IMR-90 (cell line): ENCODE measurements at regions not wholly inside any gene's neighbourhood (a gene's known extent, or its start where the extent isn't known, plus 50 kb on each side); places are given as distances from the start of the nearest gene placed in this dataset.

Source experiments
- ATAC-seq: fragments of 200-7000 bp; cut with Tn5 transposase; 2 replicates; pipeline ENCODE4 v1.9.1; 2020; ENCODE audit warnings: low read depth, mild to moderate bottlenecking, moderate library complexity
- BruUV-seq: library from RNA; stranded (reverse); fragments of 400-500 nt; replicated peaks from 2 replicates; lab custom pipeline; 2021; lab: Mats Ljungman, UMichigan
- CTCF ChIA-PET: fragments of 300-600 bp; formaldehyde crosslinking; extraction: SDS; loops from one replicate; lab custom pipeline; 2021; ENCODE audit warnings: antibody characterized with exemption; lab: Yijun Ruan, JAX
- POLR2A ChIA-PET: fragments of 300-600 bp; sonication (Branson Sonifier 250); formaldehyde crosslinking; loops from one replicate; lab custom pipeline; 2022; ENCODE audit warnings: antibody characterized with exemption; ENCODE audit not compliant: unreplicated experiment; lab: Charles Lee
- DNase-seq: peaks from one replicate; pipeline ENCODE4 v3.0.0; 2013
- H2AFZ ChIP-seq: replicated peaks from 2 replicates; pipeline ENCODE3; 2013; ENCODE audit warnings: low read length, mild to moderate bottlenecking; ENCODE audit not compliant: poor library complexity
- H2AK5ac ChIP-seq: 2 replicates; pipeline ENCODE4 v1.6.1; 2013; ENCODE audit warnings: low read depth, low read length, inconsistent platforms
- H2AK9ac ChIP-seq: replicated peaks from 2 replicates; pipeline ENCODE3; 2013; ENCODE audit warnings: mild to moderate bottlenecking, low read depth, low read length, moderate library complexity; ENCODE audit not compliant: poor library complexity
- H2BK120ac ChIP-seq: 2 replicates; pipeline ENCODE4 v1.6.1; 2013; ENCODE audit warnings: low read depth, low read length, inconsistent platforms
- H2BK15ac ChIP-seq: 3 replicates; pipeline ENCODE4 v1.6.1; 2013; ENCODE audit warnings: low read depth, low read length, inconsistent platforms
- H2BK20ac ChIP-seq: 2 replicates; pipeline ENCODE4 v1.6.1; 2013; ENCODE audit warnings: low read depth, mild to moderate bottlenecking, inconsistent platforms, low read length, moderate library complexity
- H2BK5ac ChIP-seq: 2 replicates; pipeline ENCODE4 v1.6.1; 2013; ENCODE audit warnings: mild to moderate bottlenecking, low read depth, low read length, inconsistent platforms; ENCODE audit not compliant: poor library complexity, severe bottlenecking
- H3K14ac ChIP-seq: replicated peaks from 2 replicates; pipeline ENCODE4 v1.6.1; 2013; ENCODE audit warnings: low read depth, low read length, inconsistent platforms
- H3K18ac ChIP-seq: 2 replicates; pipeline ENCODE4 v1.6.1; 2013; ENCODE audit warnings: low read depth, low read length, control low read depth
- H3K23ac ChIP-seq: 2 replicates; pipeline ENCODE4 v1.6.1; 2013; ENCODE audit warnings: low read depth, low read length, inconsistent platforms
- H3K27ac ChIP-seq: 2 replicates; pipeline ENCODE4 v1.5.1; 2013; ENCODE audit warnings: mild to moderate bottlenecking, control low read depth, low read length; ENCODE audit not compliant: insufficient read depth
- H3K27me3 ChIP-seq: 2 replicates; pipeline ENCODE4 v1.6.1; 2013; ENCODE audit warnings: low read length; ENCODE audit not compliant: control insufficient read depth, insufficient read depth
- H3K36me3 ChIP-seq: 2 replicates; pipeline ENCODE4 v1.6.1; 2013; ENCODE audit warnings: low read length, mixed read lengths; ENCODE audit not compliant: control insufficient read depth, insufficient read depth
- H3K4ac ChIP-seq: 2 replicates; pipeline ENCODE4 v1.6.1; 2013; ENCODE audit warnings: low read depth, low read length, inconsistent platforms
- H3K4me1 ChIP-seq: 2 replicates; pipeline ENCODE4 v1.6.1; 2013; ENCODE audit warnings: low read length, mixed read lengths; ENCODE audit not compliant: control insufficient read depth, insufficient read depth
- H3K4me2 ChIP-seq: 2 replicates; pipeline ENCODE4 v1.6.1; 2013; ENCODE audit warnings: low read depth, mild to moderate bottlenecking, control low read depth, low read length, moderate library complexity
- H3K4me3 ChIP-seq: 2 replicates; pipeline ENCODE4 v1.5.1; 2013; ENCODE audit warnings: low read depth, mild to moderate bottlenecking, control low read depth, low read length, moderate library complexity; ENCODE audit not compliant: insufficient read depth
- H3K56ac ChIP-seq: 2 replicates; pipeline ENCODE4 v1.6.1; 2013; ENCODE audit warnings: low read length, inconsistent platforms; ENCODE audit not compliant: insufficient read depth; ENCODE audit errors: extremely low read depth
- H3K79me1 ChIP-seq, 2 experiments: 2 replicates each; pipeline ENCODE4 v1.6.1; 2013; ENCODE audit warnings: low read length in 2 of 2, inconsistent platforms in 1 of 2, low read depth in 1 of 2
- H3K9ac ChIP-seq: 2 replicates; pipeline ENCODE4 v1.6.1; 2013; ENCODE audit warnings: low read depth, low read length, control low read depth
- H3K9me1 ChIP-seq: 2 replicates; pipeline ENCODE4 v1.6.1; 2013; ENCODE audit warnings: low read length, inconsistent platforms; ENCODE audit not compliant: insufficient read depth
- H3K9me3 ChIP-seq: 2 replicates; pipeline ENCODE4 v1.6.1; 2013; ENCODE audit warnings: low read length; ENCODE audit not compliant: control insufficient read depth, insufficient read depth
- H4K20me1 ChIP-seq: 2 replicates; pipeline ENCODE4 v1.6.1; 2013; ENCODE audit warnings: low read length, inconsistent platforms; ENCODE audit not compliant: insufficient read depth
- H4K5ac ChIP-seq: 2 replicates; pipeline ENCODE4 v1.6.1; 2013; ENCODE audit warnings: mild to moderate bottlenecking, low read depth, low read length, control low read depth
- H4K8ac ChIP-seq, 2 experiments: 2 replicates each; pipeline ENCODE4 v1.6.1; 2013; ENCODE audit warnings: low read depth in 2 of 2, low read length in 2 of 2, control low read depth in 1 of 2, inconsistent platforms in 1 of 2
- H4K91ac ChIP-seq: 2 replicates; pipeline ENCODE4 v1.6.1; 2013; ENCODE audit warnings: low read depth, low read length, inconsistent platforms; ENCODE audit not compliant: insufficient read depth
- BHLHE40 ChIP-seq: fragments of 150-350 bp; IDR thresholded peaks from 2 replicates; pipeline ENCODE4 v1.6.1; 2016; ENCODE audit warnings: mild to moderate bottlenecking, low read depth, low read length
- CEBPB ChIP-seq: IDR thresholded peaks from 2 replicates; pipeline ENCODE4 v1.6.1; 2012; ENCODE audit warnings: low read depth, low read length, improper control_type of control experiment
- CHD1 ChIP-seq: IDR thresholded peaks from 2 replicates; pipeline ENCODE4 v1.6.1; 2012; ENCODE audit warnings: low read depth, low read length, improper control_type of control experiment
- CTCF ChIP-seq: conservative IDR thresholded peaks from 2 replicates; pipeline ENCODE4 v1.5.1; 2012; ENCODE audit warnings: mild to moderate bottlenecking, low read depth, low read length, improper control_type of control experiment
- ELK1 ChIP-seq: fragments of 150-350 bp; IDR thresholded peaks from 2 replicates; pipeline ENCODE4 v1.6.1; 2016; ENCODE audit warnings: low read depth, mild to moderate bottlenecking, low read length, moderate library complexity, borderline replicate concordance
- FOS ChIP-seq: fragments of 150-350 bp; IDR thresholded peaks from 2 replicates; pipeline ENCODE4 v1.6.1; 2016; ENCODE audit warnings: low read depth, low read length
- MAFK ChIP-seq: IDR thresholded peaks from 2 replicates; pipeline ENCODE4 v1.6.1; 2012; ENCODE audit warnings: low read depth, low read length, improper control_type of control experiment
- MAZ ChIP-seq: IDR thresholded peaks from 2 replicates; pipeline ENCODE4 v1.6.1; 2012; ENCODE audit warnings: low read depth, mild to moderate bottlenecking, low read length, improper control_type of control experiment, moderate library complexity, borderline replicate concordance
- RAD21 ChIP-seq: IDR thresholded peaks from 2 replicates; pipeline ENCODE4 v1.6.1; 2012; ENCODE audit warnings: low read length, improper control_type of control experiment
- RCOR1 ChIP-seq: IDR thresholded peaks from 2 replicates; pipeline ENCODE4 v1.6.1; 2012; ENCODE audit warnings: mild to moderate bottlenecking, low read length, improper control_type of control experiment; ENCODE audit not compliant: insufficient replicate concordance
- RFX5 ChIP-seq: IDR thresholded peaks from 2 replicates; pipeline ENCODE4 v1.8.0; 2012; ENCODE audit warnings: low read depth, mild to moderate bottlenecking, low read length, moderate library complexity
- WGBS, 2 experiments: methylation state at CpG; one replicate each; pipeline versions ENCODE4 v1.1.5 to v1.1.7; 2013; ENCODE audit warnings: missing lambda C conversion rate in 2 of 2; ENCODE audit not compliant: insufficient read length in 1 of 2; ENCODE audit errors: extremely low coverage in 2 of 2; 5-methylcytosine and 5-hydroxymethylcytosine counted together
- dilution Hi-C: fragments of 300-500 bp; cut with HindIII; formaldehyde crosslinking; loops from one replicate; pipeline ENCODE4 v1.14.3; 2018; ENCODE audit warnings: low sequenced_read_pairs; ENCODE audit not compliant: unreplicated experiment
- in situ Hi-C: fragments of 300-500 bp; cut with MboI; formaldehyde crosslinking; loops from 3 replicates; pipeline ENCODE4 v1.14.3; 2019; ENCODE audit warnings: low sequenced_read_pairs, inconsistent platforms, mixed read lengths
- intact Hi-C: fragments of 100-400 bp; cut with micrococcal nuclease; formaldehyde crosslinking; loops from 2 replicates; pipeline ENCODE4 v1.10.0; 2022

DNA sequence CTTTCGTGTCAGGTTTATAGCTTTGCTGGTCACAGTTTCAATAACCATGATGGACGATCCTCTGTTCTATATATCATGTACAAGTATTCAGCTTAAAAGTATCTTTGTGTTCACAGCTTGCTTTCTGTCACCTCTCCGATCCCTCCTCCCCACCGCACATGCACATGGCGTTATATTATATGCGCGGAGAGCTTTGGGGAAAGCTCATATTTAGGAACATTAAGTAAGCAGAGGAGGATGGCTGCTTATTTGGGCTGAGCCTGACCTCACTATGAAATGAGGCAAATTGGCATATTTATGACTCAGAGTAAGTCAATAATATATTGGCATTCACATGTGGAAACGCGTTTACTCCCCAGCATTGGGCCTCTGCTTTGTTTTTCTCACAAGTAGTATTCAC is 360.5 kb downstream of the HLX start:
- no peak for DNase-seq
- H2BK5ac ChIP-seq = no peak overlapping the region

More for the DNA sequence above, 360.5 kb downstream of the HLX start:
- dilution Hi-C loops = no loop called here
- H3K27ac ChIP-seq = no peak overlapping the region
- no peak overlapping the region for H2BK120ac ChIP-seq
- no peak overlapping the region for H2BK15ac ChIP-seq
- H3K27me3 ChIP-seq = no peaks in the 10 kb centered on the region
- H3K4me2 ChIP-seq = no peak overlapping the region
- intact Hi-C loops = no loop called here
- no peak overlapping the region for H3K4ac ChIP-seq
- H3K9me1 ChIP-seq = no peaks in the 10 kb centered on the region
- no peak overlapping the region for H4K8ac ChIP-seq
- H3K79me1 ChIP-seq = no peaks in the 10 kb centered on the region
- no peak overlapping the region for H3K18ac ChIP-seq
- TF ChIP-seq RAD21 (no peak), CHD1 (no peak), CEBPB (no peak), FOS (no peak), CTCF (no peak), RFX5 (no peak), MAFK (no peak), RCOR1 (no peak), MAZ (no peak), BHLHE40 (no peak), ELK1 (no peak)
- no peaks in the 10 kb centered on the region for H3K4me1 ChIP-seq
- H2AK9ac ChIP-seq = no peak overlapping the region
- ATAC-seq = no peak
- no peak overlapping the region for H4K5ac ChIP-seq
- no peak overlapping the region for H2AK5ac ChIP-seq
- H2BK20ac ChIP-seq = no peak overlapping the region
- H4K20me1 ChIP-seq = no peaks in the 10 kb centered on the region
- no CpG with 5 or more reads among the region's 9 CpGs for WGBS, 2 experiments
- no peak overlapping the region for H4K91ac ChIP-seq
- ChIA-PET POLR2A (no interaction called here), CTCF (no interaction called here)
- H3K9ac ChIP-seq = no peak overlapping the region
- BruUV-seq = no TSS peak
- H3K23ac ChIP-seq = no peak overlapping the region
- H2AFZ ChIP-seq = no peak overlapping the region
- no peak overlapping the region for H3K56ac ChIP-seq
- H3K14ac ChIP-seq = no peak overlapping the region
- H3K4me3 ChIP-seq = no peak overlapping the region
- no peaks in the 10 kb centered on the region for H3K36me3 ChIP-seq
- H3K9me3 ChIP-seq = no peaks in the 10 kb centered on the region
- in situ Hi-C loops = no loop called here
